ENCODE measurements at regions not wholly inside any gene's neighbourhood (a gene's known extent, or its start where the extent isn't known, plus 50 kb on each side); places are given as distances from the start of the nearest gene placed in this dataset.

DNA sequence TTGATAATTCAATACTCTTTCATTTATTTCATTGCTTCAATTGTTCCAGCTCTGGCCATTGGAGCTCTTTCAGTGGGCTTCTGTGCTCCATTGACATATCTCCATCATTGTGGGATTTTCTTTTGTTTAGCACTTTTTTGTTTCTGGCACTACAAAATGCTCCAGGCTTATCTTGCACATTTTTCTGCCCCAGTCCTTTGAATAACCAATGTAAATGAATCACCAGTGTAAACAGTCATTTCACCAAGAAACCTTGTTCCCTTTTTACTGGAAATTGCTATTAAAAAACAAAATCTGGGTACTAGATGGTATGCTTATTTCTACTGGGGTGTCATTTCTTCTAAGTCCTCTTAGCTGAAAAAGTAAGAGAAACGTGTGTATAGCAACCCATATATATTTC lies 173.0 kb upstream of the LYPLAL1 start:
- Histone ChIP-seq H3K4ac (replicated peaks; ENCODE audit: insufficient read length, low read depth, low read length) (no peak overlapping the region), H4K8ac (ENCODE audit: extremely low read depth, insufficient read depth, low read length) (no peak overlapping the region), H3K4me2 (ENCODE audit: insufficient read depth in 1 of 2, low read depth in 2 of 2, low read length in 2 of 2) (no peak overlapping the region), H3K79me2 (ENCODE audit: control insufficient read depth in 1 of 2, insufficient read depth in 2 of 2, low read length in 2 of 2) (no peaks in the 10 kb centered on the region), H3K9me3 (ENCODE audit: insufficient read depth in 2 of 2, low read depth in 1 of 2, low read length in 1 of 2) (no peaks in the 10 kb centered on the region), H4K5ac (ENCODE audit: insufficient read length, low read depth, low read length) (no peak overlapping the region), H3K79me1 (ENCODE audit: low read depth, low read length) (no peaks in the 10 kb centered on the region), H3K9ac (replicated peaks in 1 of 4; ENCODE audit: extremely low read depth in 1 of 4, low read depth in 3 of 4, low read length in 3 of 4) (no peak overlapping the region), H4K20me1 (replicated peaks in 1 of 2; ENCODE audit: control insufficient read depth in 1 of 2, insufficient read depth in 2 of 2, low read length in 2 of 2) (no peaks in the 10 kb centered on the region), H3K27ac (ENCODE audit: low read depth, low read length) (no peak overlapping the region), H2BK15ac (ENCODE audit: low read length) (no peak overlapping the region), H3K56ac (replicated peaks; ENCODE audit: insufficient read length, low read depth, low read length) (no peak overlapping the region), H2BK5ac (ENCODE audit: low read depth, low read length) (no peak overlapping the region), H3K23me2 (ENCODE audit: low read depth, low read length) (no peaks in the 10 kb centered on the region), H2AK5ac (ENCODE audit: low read depth, low read length) (no peak overlapping the region), H3K14ac (ENCODE audit: insufficient read length) (no peak overlapping the region), H3K36me3 (ENCODE audit: control insufficient read depth in 2 of 4, insufficient read depth in 4 of 4, low read length in 3 of 4) (no peaks in the 10 kb centered on the region), H3K27me3 (replicated peaks in 1 of 4; ENCODE audit: control insufficient read depth in 3 of 4, extremely low read depth in 1 of 4, insufficient read depth in 3 of 4, low read length in 3 of 4) (no peaks in the 10 kb centered on the region), H3K4me1 (replicated peaks in 1 of 4; ENCODE audit: control insufficient read depth in 3 of 4, insufficient read depth in 4 of 4, low read length in 3 of 4) (no peaks in the 10 kb centered on the region), H3K23ac (ENCODE audit: insufficient read length) (no peak overlapping the region), H3K4me3 (ENCODE audit: extremely low read depth in 1 of 4, insufficient read depth in 2 of 4, low read depth in 3 of 4, low read length in 4 of 4) (no peak overlapping the region), H2AFZ (ENCODE audit: low read length) (no peak overlapping the region), H2BK12ac (ENCODE audit: low read depth, low read length) (no peak overlapping the region), H4K91ac (replicated peaks; ENCODE audit: insufficient read length, low read length) (no peak overlapping the region), H2BK20ac (ENCODE audit: low read length) (no peak overlapping the region), H2BK120ac (replicated peaks; ENCODE audit: low read depth, low read length) (no peak overlapping the region), H3K18ac (ENCODE audit: extremely low read depth, low read length) (no peak overlapping the region)
- FAIRE-seq, result no peak
- ChIA-PET POLR2A (ENCODE audit: partially characterized antibody) (no interaction called here), CTCF (ENCODE audit: partially characterized antibody) (no interaction called here)
- TF ChIP-seq POLR2A (IDR thresholded peaks at IDR 0.05; ENCODE audit: control extremely low read depth in 1 of 2, low read depth in 2 of 2, low read length in 2 of 2) (no peak), TBP (IDR thresholded peaks at IDR 0.05; ENCODE audit: low read depth, low read length) (no peak)
- DNase-seq (ENCODE audit: low read depth in 1 of 2, low spot score in 2 of 2), result no peak
- WGBS, 2 experiments (ENCODE audit: extremely low coverage in 1 of 2, insufficient coverage in 1 of 2, insufficient read length in 1 of 2, insufficient replicate concordance in 2 of 2, low coverage in 1 of 2, low lambda C conversion rate in 2 of 2, missing lambda C conversion rate in 1 of 2), result 89% methylated on average over 1 of the region's 1 CpG; no CpG with 5 or more reads in 1 of the 2 experiments
